ENCODE measurements at regions not wholly inside any gene's neighbourhood (a gene's known extent, or its start where the extent isn't known, plus 50 kb on each side); places are given as distances from the start of the nearest gene placed in this dataset.

DNA sequence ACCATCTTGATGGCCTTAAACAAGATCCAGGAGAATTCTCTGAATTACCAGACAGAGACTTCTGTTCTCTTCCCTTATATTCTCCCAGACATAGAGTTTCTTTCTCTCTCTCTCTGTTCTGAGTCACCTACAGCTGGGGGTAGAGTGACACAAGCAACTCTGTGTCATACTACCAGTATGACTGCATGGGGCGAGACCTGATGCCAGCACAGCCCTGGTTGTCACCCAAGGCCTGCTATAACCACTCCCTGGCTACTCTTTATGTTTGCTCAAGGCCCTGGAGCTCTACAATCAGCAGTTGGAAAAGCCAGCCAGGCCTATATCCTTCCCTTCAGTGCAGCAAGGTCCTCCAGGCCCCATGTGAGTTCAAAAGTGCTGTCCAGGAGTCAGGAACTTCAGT, 114.2 kb upstream of the TENT5D start:
- ChIA-PET POLR2A (no interaction called here), CTCF (no interaction called here)
- dilution Hi-C loops (cut with MboI; ENCODE audit: extremely low pct_ligation_motif_present, low sequenced_read_pairs) = no loop called here
- Histone ChIP-seq H3K27ac (ENCODE audit: insufficient read depth, low read depth, low read length) (no peak overlapping the region), H4K20me1 (replicated peaks; ENCODE audit: control insufficient read depth, extremely low read depth, insufficient read depth, low read length) (no peaks in the 10 kb centered on the region), H3K4me1 (ENCODE audit: control insufficient read depth, extremely low read depth, insufficient read depth, low read length) (no peaks in the 10 kb centered on the region), H3K9me3 (replicated peaks; ENCODE audit: control insufficient read depth, insufficient read depth, low read length) (no peaks in the 10 kb centered on the region), H3K9ac (replicated peaks; ENCODE audit: extremely low read depth, insufficient read depth, low read length) (no peak overlapping the region), H3K4me2 (ENCODE audit: insufficient read depth, low read length) (no peak overlapping the region), H2AFZ (ENCODE audit: low read depth, low read length) (no peak overlapping the region), H3K4me3 (replicated peaks in 1 of 3; ENCODE audit: insufficient read depth in 1 of 3, low read depth in 1 of 3, low read length in 3 of 3) (no peak overlapping the region), H3K36me3 (ENCODE audit: control insufficient read depth in 2 of 2, extremely low read depth in 1 of 2, insufficient read depth in 2 of 2, low read length in 2 of 2) (no peaks in the 10 kb centered on the region), H3K79me2 (ENCODE audit: control insufficient read depth, insufficient read depth, low read length) (no peaks in the 10 kb centered on the region), H3K27me3 (ENCODE audit: control insufficient read depth in 2 of 2, insufficient read depth in 2 of 2, low read length in 2 of 2) (no peaks in the 10 kb centered on the region), H3K9me1 (replicated peaks; ENCODE audit: control insufficient read depth, extremely low read depth, insufficient read depth, low read length) (no peaks in the 10 kb centered on the region)
- TF ChIP-seq GATA2 (IDR thresholded peaks at IDR 0.05; ENCODE audit: insufficient read depth, insufficient read length, low read depth, low read length) = no peak
- no peak for TF ChIP-seq MAX (IDR thresholded peaks at IDR 0.05; ENCODE audit: insufficient read depth, insufficient read length)
- no peak for TF ChIP-seq MYC (IDR thresholded peaks at IDR 0.05; ENCODE audit: low read depth, low read length)
- TF ChIP-seq FOS (IDR thresholded peaks at IDR 0.05; ENCODE audit: borderline replicate concordance, insufficient read depth, low read length) = no peak
- no peak for TF ChIP-seq EZH2 (IDR thresholded peaks at IDR 0.05; ENCODE audit: borderline replicate concordance, low read depth, low read length, severe bottlenecking)
- TF ChIP-seq JUN (IDR thresholded peaks at IDR 0.05; ENCODE audit: borderline replicate concordance, insufficient read depth, insufficient read length, low read depth) = no peak
- no peak for TF ChIP-seq CTCF (IDR thresholded peaks at IDR 0.05; ENCODE audit: extremely low read depth in 1 of 2, insufficient read depth in 1 of 2, low read depth in 1 of 2, low read length in 2 of 2)
- no peak for TF ChIP-seq POLR2AphosphoS5 (IDR thresholded peaks at IDR 0.05; ENCODE audit: insufficient read depth, low read depth, low read length)
- no peak for TF ChIP-seq POLR2A (IDR thresholded peaks at IDR 0.05; ENCODE audit: low read depth, low read length)
- DNase-seq (ENCODE audit: low read depth, low spot score) (no peak), FAIRE-seq (no peak)
- BruUV-seq (replicated peaks) = no TSS peak
- intact Hi-C loops (cut with micrococcal nuclease) = no loop called here
